SK-N-MC (cell line): ENCODE measurements at regions not wholly inside any gene's neighbourhood (a gene's known extent, or its start where the extent isn't known, plus 50 kb on each side); places are given as distances from the start of the nearest gene placed in this dataset.

Experiments
- FOXP2 ChIP-seq: optimal IDR thresholded peaks from 2 replicates; pipeline ENCODE3; 2011; ENCODE audit warnings: mild to moderate bottlenecking, moderate library complexity; ENCODE audit not compliant: insufficient read depth; ENCODE audit errors: extremely low read length, control extremely low read depth
- POLR2AphosphoS5 ChIP-seq: IDR thresholded peaks from 2 replicates; pipeline ENCODE4 v1.6.1; 2012; ENCODE audit warnings: mild to moderate bottlenecking, low read depth, low read length, borderline replicate concordance

DNA sequence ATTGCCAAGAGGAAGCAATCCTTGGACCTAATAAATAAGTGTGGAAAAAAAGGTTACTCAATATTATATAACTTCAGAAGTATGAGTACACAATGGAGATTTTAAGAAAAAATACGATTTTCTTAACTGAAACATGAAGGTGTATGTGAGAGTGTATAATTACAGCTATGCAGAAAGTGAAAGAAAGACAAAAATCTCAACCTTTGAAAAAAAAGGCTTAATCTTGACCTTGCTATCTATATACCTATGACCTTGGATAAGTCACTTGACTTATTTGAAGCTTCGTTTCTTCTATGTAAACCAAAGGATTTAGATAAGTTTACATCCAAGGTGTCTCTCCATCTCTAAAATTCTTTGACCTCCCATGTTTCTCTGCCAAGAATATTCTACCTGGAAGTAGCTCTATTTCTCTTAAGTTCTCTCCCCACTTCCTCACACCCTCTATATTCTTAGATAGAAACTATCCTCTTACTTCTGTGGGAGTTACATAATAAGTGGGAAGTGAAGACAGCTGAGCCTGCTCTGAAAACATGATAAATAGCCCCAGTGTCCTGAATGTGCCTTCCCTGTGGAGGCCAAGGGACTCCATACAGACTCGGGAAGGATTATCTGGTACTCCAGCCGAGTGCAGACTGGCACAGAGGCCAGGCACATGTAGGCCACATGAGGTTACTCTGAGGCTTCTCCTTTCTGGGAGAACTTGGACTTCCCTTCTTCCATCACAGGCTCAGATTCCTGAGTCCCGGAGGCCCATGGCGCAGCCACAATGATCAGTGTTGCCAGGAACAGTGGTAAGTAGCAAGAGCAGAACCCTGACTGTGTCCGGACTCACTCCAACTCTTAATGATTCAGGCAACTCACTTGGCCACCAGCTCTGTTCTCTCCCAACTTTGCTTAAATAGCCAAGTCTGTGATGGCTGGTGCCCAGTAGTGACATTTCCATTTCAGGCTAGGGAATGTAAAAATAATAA, 166.8 kb upstream of the COL8A1 start:
- no peak for TF ChIP-seq POLR2AphosphoS5
- no peak for TF ChIP-seq FOXP2
